HEK293 (cell line): ENCODE measurements at regions not wholly inside any gene's neighbourhood (a gene's known extent, or its start where the extent isn't known, plus 50 kb on each side); places are given as distances from the start of the nearest gene placed in this dataset.

Source experiments
- BCL11B ChIP-seq: fragments of 450-650 bp; formaldehyde crosslinking; IDR thresholded peaks from 2 replicates; pipeline ENCODE4 v1.5.1; 2016; ENCODE audit warnings: low read depth, missing biosample characterization, missing genetic modification characterization
- GLIS2 ChIP-seq: fragments of 450-650 bp; formaldehyde crosslinking; IDR thresholded peaks from 2 replicates; pipeline ENCODE4 v1.5.1; 2016; ENCODE audit warnings: missing biosample characterization, missing genetic modification characterization
- SP7 ChIP-seq: fragments of 450-650 bp; formaldehyde crosslinking; IDR thresholded peaks from 2 replicates; pipeline ENCODE4 v1.5.1; 2016; ENCODE audit warnings: missing biosample characterization, missing genetic modification characterization
- TRIM28 ChIP-seq: IDR thresholded peaks from 2 replicates; pipeline ENCODE4 v1.6.1; 2011; ENCODE audit warnings: low read length, control low read depth, borderline replicate concordance
- ZBTB8A ChIP-seq: fragments of 450-650 bp; formaldehyde crosslinking; IDR thresholded peaks from 2 replicates; pipeline ENCODE4 v1.5.1; 2016; ENCODE audit warnings: missing biosample characterization, missing genetic modification characterization
- ZNF501 ChIP-seq: fragments of 450-650 bp; formaldehyde crosslinking; IDR thresholded peaks from 2 replicates; pipeline ENCODE4 v1.5.1; 2016; ENCODE audit warnings: missing biosample characterization, missing genetic modification characterization
- ZNF629 ChIP-seq: fragments of 450-650 bp; formaldehyde crosslinking; IDR thresholded peaks from 2 replicates; pipeline ENCODE4 v1.5.1; 2017; ENCODE audit warnings: missing biosample characterization, missing genetic modification characterization
- TF ChIP-seq, protein P1 (sequence below): fragments of 450-650 bp; formaldehyde crosslinking; IDR thresholded peaks from 2 replicates; pipeline ENCODE4 v1.5.1; 2017; ENCODE audit warnings: missing biosample characterization, mild to moderate bottlenecking, missing genetic modification characterization, moderate library complexity
- TF ChIP-seq, protein P2 (sequence below): fragments of 450-650 bp; formaldehyde crosslinking; IDR thresholded peaks from 2 replicates; pipeline ENCODE4 v1.5.1; 2017; ENCODE audit warnings: missing biosample characterization, missing genetic modification characterization
- TF ChIP-seq, protein P3 (sequence below): fragments of 450-650 bp; formaldehyde crosslinking; IDR thresholded peaks from 2 replicates; pipeline ENCODE4 v1.5.1; 2016; ENCODE audit warnings: missing biosample characterization, missing genetic modification characterization

DNA sequence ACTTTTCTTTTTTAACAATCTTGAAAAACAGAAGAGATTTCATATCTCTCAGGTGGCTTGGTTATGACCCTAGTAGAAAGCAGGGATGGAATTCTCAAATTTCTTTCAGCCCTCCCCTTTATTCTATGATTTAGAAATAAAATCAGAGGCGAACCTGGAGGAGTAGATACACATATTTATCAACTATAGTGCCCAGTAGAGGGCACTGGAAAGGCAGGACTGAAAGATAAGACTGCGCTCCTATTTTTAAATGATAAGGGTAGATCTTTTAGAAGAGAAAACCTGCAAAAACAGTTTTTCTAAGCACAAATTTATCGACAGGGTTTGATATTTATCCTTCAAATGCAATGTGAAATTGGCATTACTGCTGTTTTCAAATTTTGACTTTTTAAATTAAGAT is 1296.6 kb downstream of the EPHA7 start:
- TF ChIP-seq, protein P1, sequence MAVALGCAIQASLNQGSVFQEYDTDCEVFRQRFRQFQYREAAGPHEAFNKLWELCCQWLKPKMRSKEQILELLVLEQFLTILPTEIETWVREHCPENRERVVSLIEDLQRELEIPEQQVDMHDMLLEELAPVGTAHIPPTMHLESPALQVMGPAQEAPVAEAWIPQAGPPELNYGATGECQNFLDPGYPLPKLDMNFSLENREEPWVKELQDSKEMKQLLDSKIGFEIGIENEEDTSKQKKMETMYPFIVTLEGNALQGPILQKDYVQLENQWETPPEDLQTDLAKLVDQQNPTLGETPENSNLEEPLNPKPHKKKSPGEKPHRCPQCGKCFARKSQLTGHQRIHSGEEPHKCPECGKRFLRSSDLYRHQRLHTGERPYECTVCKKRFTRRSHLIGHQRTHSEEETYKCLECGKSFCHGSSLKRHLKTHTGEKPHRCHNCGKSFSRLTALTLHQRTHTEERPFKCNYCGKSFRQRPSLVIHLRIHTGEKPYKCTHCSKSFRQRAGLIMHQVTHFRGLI (tag by site-specific recombination): no peak
- TF ChIP-seq GLIS2 (no peak), BCL11B (no peak), SP7 (tag by site-specific recombination) (no peak), ZNF629 (tag by site-specific recombination) (no peak), ZNF501 (tag by site-specific recombination) (no peak), ZBTB8A (tag by site-specific recombination) (no peak), TRIM28 (no peak)
- TF ChIP-seq, protein P2, sequence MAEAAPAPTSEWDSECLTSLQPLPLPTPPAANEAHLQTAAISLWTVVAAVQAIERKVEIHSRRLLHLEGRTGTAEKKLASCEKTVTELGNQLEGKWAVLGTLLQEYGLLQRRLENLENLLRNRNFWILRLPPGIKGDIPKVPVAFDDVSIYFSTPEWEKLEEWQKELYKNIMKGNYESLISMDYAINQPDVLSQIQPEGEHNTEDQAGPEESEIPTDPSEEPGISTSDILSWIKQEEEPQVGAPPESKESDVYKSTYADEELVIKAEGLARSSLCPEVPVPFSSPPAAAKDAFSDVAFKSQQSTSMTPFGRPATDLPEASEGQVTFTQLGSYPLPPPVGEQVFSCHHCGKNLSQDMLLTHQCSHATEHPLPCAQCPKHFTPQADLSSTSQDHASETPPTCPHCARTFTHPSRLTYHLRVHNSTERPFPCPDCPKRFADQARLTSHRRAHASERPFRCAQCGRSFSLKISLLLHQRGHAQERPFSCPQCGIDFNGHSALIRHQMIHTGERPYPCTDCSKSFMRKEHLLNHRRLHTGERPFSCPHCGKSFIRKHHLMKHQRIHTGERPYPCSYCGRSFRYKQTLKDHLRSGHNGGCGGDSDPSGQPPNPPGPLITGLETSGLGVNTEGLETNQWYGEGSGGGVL (tag by site-specific recombination): no peak
- TF ChIP-seq, protein P3, sequence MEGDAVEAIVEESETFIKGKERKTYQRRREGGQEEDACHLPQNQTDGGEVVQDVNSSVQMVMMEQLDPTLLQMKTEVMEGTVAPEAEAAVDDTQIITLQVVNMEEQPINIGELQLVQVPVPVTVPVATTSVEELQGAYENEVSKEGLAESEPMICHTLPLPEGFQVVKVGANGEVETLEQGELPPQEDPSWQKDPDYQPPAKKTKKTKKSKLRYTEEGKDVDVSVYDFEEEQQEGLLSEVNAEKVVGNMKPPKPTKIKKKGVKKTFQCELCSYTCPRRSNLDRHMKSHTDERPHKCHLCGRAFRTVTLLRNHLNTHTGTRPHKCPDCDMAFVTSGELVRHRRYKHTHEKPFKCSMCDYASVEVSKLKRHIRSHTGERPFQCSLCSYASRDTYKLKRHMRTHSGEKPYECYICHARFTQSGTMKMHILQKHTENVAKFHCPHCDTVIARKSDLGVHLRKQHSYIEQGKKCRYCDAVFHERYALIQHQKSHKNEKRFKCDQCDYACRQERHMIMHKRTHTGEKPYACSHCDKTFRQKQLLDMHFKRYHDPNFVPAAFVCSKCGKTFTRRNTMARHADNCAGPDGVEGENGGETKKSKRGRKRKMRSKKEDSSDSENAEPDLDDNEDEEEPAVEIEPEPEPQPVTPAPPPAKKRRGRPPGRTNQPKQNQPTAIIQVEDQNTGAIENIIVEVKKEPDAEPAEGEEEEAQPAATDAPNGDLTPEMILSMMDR (tag by site-specific recombination): no peak
